KOPT-K1 (cell line): ENCODE measurements at regions not wholly inside any gene's neighbourhood (a gene's known extent, or its start where the extent isn't known, plus 50 kb on each side); places are given as distances from the start of the nearest gene placed in this dataset.

Experiments used
- H3K27ac ChIP-seq: fragments of 200-600 bp; sonication (generic); 2 replicates; pipeline ENCODE4 v1.5.1; 2016; ENCODE audit warnings: antibody characterized with exemption, mild to moderate bottlenecking, low read depth, low read length; ENCODE audit not compliant: poor library complexity, severe bottlenecking
- H3K36me3 ChIP-seq: fragments of 200-600 bp; sonication (generic); 2 replicates; pipeline ENCODE4 v1.5.1; 2017; ENCODE audit warnings: antibody characterized with exemption, mild to moderate bottlenecking, low read length, moderate library complexity; ENCODE audit not compliant: insufficient read depth
- H3K9me3 ChIP-seq: fragments of 200-600 bp; sonication (generic); 2 replicates; pipeline ENCODE4 v1.5.1; 2017; ENCODE audit warnings: antibody characterized with exemption, low read length, mild to moderate bottlenecking; ENCODE audit not compliant: insufficient read depth, poor library complexity, severe bottlenecking

DNA sequence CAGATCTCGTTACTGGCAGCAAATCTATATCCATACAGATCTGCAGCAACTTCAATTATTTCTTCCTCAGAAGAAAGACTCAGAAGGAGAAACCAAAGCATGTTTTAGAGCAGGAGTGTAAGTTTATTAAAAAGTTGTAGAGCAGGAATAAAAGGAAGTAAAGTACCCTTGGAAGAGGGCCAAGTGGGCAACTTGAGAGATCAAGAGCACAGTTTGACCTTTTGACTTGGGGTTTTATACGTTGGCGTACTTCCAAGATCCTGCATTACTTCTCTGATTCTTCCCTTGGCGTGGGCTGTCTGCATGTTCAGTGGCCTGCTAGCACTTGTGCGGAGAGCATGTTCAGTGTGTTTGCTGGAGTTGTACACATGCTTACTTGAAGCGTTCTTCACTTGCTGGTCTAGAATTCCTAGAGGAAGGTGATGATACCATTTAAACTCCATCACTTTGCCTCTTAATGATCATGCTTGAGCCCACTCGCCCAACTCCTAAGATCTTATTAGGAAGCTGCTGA lies 1114.7 kb upstream of the PABPC4L start:
- peaks cover under 1% of the 10 kb centered on the region for H3K9me3 ChIP-seq
- no peaks in the 10 kb centered on the region for H3K36me3 ChIP-seq
- no peak overlapping the region for H3K27ac ChIP-seq

DNA sequence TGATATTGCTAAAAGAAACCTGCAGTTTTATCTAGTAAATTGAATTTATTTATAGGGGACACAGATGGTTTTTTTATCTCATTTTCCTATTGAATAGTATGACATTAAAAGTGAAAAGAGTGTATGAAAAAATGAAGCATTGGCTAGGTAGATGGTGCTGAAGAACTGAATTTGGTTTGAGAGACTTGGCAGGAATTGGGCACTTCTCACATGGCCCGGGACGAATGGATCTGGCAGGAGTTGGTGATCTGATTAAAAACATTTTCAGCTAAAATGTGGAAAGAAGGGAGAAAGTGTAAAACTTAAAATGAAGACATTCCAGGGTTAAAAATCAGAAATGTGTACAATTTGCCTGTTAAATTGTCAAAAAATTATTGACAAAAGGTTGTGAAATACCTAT lies 1088.5 kb upstream of the PABPC4L start:
- no peaks in the 10 kb centered on the region for H3K36me3 ChIP-seq
- H3K27ac ChIP-seq = no peak overlapping the region
- no peaks in the 10 kb centered on the region for H3K9me3 ChIP-seq

DNA sequence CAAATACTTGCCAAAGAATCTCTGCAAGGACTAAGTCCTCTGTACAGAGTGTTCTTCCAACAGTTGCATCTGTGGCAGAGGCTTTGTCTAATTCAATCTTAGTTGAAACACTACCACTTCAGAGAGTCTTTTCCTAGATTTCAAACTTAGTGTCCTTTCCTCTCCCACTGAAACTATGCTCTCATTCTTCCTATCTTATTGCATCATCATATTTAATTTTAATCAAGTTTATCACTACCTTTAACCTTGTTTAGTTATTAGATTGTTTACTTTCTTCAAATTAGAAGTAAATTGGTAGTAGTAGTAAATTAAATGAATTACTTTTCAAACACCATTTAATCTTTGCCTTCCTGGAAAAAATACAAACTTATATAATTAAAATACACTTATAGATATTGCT lies 1082.3 kb upstream of the PABPC4L start:
- Histone ChIP-seq H3K9me3 (no peaks in the 10 kb centered on the region), H3K36me3 (no peaks in the 10 kb centered on the region), H3K27ac (no peak overlapping the region)

DNA sequence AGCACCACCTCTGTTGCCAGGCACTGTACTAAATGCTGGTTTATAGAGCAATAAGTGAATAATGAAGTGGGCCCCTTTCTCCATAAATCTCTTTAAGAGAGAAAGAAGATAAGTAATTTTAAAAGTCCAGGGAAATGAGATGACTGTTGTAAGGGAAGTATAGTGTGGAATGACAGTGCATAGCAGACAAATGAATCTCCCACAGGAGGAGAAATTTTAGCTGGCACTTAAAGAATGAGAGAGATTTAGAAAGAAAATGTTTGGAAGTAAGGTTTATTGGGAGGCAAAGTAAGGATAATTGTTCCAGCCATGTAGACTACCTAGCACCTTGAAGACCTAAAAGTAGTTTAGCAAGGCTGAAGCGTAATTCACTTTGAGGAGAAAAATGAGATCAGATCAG lies 1081.1 kb upstream of the PABPC4L start:
- Histone ChIP-seq H3K36me3 (no peaks in the 10 kb centered on the region), H3K9me3 (no peaks in the 10 kb centered on the region), H3K27ac (no peak overlapping the region)

DNA sequence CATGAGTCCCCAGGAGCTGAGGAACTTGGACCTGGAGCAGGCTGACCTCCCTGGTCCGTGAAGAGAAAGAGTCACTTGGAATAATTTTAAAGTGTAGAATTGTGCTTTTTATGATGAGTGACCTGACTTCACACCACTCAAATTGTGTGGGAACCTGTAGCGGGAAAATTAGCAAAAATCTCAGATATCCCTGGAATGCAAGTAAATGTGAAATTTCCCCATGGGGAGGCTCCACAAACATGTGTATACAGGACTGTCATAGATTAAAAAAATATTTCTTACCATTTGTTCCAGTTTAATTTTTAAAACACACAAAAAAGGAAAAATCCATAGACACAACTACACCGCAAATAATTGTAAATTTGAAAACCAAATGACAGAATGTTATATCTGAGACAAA lies 1079.6 kb upstream of the PABPC4L start:
- Histone ChIP-seq H3K27ac (no peak overlapping the region), H3K36me3 (no peaks in the 10 kb centered on the region), H3K9me3 (no peaks in the 10 kb centered on the region)

DNA sequence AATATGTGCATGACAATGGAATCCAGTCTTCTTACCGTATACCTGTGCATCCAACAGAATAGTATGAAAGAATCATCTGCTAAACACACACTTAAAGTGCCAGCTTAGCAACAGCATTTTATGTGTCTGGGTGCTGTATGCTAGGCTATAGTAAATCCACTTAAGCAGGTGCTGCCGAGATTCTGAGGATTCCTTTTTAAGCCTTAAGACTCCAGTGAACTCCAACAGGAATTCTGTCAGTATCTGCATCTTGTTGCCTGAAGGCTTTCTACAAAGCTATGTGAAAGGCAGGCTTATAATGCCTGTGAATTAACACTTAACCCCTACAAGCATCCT lies 1076.4 kb upstream of the PABPC4L start:
- Histone ChIP-seq H3K9me3 (no peaks in the 10 kb centered on the region), H3K36me3 (no peaks in the 10 kb centered on the region), H3K27ac (no peak overlapping the region)

DNA sequence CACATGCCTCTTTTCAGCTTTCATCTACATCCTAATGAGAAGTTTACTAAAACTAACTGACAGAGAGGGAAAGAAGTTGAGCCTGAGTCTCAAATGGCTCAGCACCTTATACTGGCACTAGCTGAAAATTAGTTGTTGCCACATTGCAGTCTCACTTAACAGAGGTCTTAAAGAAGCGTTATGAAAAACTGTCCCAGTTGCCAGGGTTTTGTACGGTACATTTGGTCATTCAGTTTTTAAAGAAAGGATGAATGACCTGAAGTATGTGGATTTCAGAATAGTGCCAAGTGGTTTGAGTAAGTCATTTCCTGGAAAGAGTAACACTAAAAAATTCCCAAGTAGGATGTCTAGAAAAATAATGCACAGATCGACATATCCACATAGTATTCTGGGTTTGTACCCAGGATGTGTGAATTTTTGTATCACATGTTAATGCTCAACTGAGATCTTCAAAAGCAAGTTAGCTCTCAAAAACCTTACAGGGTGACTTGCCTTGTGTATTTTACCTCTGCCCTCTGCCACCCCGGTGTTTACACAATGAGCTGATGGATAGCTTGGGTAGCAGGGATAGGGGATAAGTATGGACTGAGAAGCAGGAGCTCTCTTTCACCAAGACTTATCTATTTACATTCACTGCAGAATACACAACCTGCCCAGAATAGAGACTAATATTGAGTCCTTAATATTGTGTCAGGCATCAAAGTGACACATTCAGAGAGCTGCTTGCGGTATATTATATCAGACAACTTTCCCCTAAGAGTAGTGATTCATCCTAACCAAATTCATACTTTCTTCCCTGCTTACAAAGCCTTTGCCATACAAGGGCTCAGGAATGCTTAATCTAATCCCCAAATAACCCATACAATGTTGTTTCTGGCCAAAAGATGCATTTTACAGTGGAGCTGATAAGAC lies 1075.7 kb upstream of the PABPC4L start:
- Histone ChIP-seq H3K9me3 (no peaks in the 10 kb centered on the region), H3K27ac (no peak overlapping the region), H3K36me3 (no peaks in the 10 kb centered on the region)

DNA sequence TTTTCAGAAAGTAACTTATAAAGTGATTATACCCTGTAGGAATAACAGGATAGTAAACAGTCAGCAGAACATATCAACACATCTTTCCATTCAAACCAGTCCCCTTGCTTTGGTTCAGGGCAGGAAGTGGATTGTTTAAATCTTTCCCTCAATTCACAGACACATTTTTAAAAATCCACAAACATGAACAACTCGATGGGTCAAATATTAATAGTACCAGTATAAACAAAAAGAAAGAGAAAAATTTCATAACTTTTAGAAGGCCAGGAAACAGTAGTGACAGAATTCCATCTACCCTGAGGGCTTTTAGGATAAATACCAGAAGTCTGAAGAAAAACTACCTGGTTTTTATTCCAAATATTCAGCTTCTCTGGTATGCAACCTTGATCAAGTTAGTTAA lies 1072.8 kb upstream of the PABPC4L start:
- Histone ChIP-seq H3K27ac (no peak overlapping the region), H3K9me3 (no peaks in the 10 kb centered on the region), H3K36me3 (no peaks in the 10 kb centered on the region)

DNA sequence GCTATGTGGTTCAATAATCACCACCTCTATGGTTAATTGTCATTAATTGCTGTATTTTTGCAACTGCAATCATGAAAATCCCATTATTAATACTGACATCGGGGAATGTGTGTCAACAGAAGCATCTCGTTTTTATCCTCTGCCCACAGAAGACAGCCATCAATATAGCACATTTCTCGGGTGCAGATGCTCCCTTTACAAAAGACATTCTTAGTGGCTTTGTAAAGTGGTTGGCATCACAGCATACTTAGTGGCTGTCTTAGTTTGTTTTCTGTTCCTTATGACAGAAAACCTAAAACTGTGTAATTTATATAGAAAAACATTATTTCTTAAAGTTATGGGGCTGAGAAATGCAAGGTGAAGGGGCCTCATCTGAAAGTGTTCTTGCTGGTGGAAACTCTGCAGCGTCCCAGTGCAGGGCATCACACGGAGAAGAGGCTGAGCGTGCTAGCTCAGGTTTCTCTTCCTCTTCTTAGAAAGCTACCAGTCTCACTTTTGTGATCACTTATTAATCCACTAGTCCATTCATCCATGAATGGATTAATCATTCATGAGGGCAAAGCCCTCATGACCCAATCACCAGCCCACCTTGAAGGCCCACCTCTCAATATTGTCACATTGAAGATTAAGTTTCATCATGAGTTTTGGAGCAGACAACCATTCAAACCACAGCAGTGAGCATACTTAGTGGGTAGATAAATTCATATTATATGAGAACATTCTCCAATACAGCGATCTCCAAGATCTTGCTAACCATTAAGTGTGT lies 1067.7 kb upstream of the PABPC4L start:
- H3K9me3 ChIP-seq = no peaks in the 10 kb centered on the region
- H3K36me3 ChIP-seq = no peaks in the 10 kb centered on the region
- H3K27ac ChIP-seq = no peak overlapping the region

DNA sequence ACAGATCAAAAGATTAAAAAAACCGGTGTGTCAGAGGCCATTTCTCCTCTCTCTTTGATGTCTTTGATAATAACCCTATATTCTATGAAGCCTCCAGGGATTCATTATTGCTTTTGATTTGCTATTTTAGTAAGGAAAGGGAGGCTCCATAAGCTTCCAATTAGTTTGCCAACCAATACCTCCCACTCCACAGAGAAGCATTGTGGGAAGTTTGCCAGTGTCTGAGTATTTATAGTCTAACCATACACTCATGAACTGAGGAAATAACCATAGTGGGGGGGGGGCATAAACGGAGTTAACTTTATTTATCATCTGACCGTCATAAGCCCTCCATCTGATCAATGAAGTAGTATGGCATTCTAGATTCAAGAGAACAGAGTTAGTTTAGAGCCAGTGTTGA lies 1066.8 kb upstream of the PABPC4L start:
- Histone ChIP-seq H3K36me3 (no peaks in the 10 kb centered on the region), H3K9me3 (no peaks in the 10 kb centered on the region), H3K27ac (no peak overlapping the region)

DNA sequence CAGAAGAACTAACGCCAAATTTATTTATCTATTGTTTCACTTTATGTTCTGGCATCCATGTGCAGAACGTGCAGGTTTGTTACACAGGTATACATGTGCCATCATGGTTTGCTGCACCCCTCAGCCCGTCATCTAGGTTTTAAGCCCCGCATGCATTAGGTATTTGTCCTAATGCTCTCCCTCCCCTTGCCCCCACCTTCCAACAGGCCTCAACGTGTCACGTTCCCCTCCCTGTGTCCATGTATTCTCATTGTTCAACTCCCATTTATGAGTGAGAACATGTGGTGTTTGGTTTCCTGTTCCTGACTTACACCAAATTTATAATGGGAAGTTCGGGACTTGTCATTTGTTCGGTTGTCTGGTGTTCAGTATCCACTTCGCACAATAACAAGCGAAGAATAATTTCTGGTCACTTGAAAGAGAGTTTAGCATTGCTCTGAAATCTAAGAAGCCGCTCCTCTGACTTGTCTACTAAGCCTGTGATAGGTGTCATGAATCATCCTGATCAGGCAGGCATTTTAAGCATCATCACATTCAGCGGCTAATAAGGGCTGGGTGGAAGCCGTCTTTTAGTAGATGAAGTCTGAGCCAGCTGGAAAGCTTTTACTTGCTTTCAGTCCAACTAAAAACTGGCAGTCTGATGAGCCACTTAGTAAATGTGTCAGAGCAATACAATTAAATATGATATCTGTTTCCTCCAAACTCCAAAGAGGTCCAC lies 1065.7 kb upstream of the PABPC4L start:
- Histone ChIP-seq H3K9me3 (no peaks in the 10 kb centered on the region), H3K36me3 (no peaks in the 10 kb centered on the region), H3K27ac (no peak overlapping the region)

DNA sequence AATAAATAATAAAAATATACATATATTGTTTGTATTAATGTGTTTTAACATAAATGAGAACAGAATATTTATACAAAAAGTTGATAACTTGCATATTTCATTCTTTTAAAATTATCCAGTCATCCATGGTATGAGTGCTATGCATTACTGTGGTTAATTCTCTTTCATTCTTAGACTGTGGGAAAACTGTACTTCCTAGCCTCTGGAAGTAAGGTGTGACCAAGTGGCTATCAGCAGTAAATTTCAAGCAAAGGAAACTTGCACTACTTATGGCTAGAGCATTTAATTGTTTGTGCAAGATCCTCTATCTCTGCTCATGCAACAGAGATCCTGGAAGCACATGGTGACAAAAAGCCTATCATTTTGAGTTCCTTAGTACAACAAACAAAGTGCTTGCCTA lies 1054.5 kb upstream of the PABPC4L start:
- Histone ChIP-seq H3K9me3 (no peaks in the 10 kb centered on the region), H3K36me3 (no peaks in the 10 kb centered on the region), H3K27ac (no peak overlapping the region)

DNA sequence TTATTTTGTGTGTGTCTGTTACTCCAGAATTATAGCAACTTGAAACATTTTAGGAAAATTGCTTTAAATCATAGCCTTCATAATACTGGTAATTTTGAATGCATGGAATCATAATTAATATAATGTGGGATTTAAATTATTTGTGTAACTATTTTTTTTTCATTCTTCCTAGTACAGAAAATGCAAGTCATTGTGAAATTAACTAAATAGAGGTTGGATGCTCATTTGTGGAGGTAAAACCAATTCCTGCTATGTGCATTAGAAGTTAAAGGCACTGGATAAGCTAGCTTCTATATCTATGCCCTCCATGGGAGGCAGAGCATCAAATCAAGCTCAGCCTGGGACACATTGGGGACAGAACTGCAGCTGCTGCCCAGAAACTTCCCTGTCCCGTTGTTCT lies 1048.5 kb upstream of the PABPC4L start:
- no peaks in the 10 kb centered on the region for H3K36me3 ChIP-seq
- H3K9me3 ChIP-seq = no peaks in the 10 kb centered on the region
- H3K27ac ChIP-seq = no peak overlapping the region

DNA sequence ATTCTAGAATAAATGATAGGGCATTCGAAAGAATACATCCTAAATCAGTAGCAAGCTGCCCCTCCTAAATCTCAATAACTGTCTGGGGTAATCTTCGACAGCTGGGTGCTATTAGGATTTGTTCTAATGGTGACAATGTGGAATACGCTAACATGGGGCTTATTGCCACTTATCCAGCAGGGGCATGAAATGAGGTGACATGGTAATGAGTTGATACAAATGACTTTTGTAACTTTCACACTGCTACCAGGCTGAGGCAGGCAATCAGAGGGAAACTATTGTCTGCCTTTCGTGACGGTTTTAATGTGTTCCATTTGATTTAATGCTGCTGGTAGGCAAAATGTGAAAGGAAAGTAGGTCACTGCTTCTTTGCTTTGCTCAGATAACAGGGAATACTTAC lies 1047.4 kb upstream of the PABPC4L start:
- Histone ChIP-seq H3K9me3 (no peaks in the 10 kb centered on the region), H3K36me3 (no peaks in the 10 kb centered on the region), H3K27ac (no peak overlapping the region)

DNA sequence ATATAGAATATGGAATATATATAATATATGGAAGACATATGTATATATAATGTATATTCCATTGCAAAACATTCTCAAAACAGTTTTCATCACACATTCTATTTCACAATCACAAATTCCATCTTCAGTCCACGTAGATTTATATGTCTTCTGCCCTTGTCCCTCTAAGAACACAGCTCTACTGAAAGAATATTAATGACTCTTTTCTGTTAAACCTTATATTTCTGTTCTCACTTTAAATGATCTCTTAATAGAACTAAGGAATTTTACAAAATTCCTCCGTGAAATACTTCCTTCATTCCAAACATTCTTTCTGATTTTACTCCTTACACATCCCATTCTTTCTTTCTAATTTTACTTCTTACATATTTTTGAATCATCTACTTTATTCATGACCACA lies 1043.1 kb upstream of the PABPC4L start:
- Histone ChIP-seq H3K9me3 (no peaks in the 10 kb centered on the region), H3K36me3 (no peaks in the 10 kb centered on the region), H3K27ac (no peak overlapping the region)
